GM21447 (cell line): ENCODE measurements at regions not wholly inside any gene's neighbourhood (a gene's known extent, or its start where the extent isn't known, plus 50 kb on each side); places are given as distances from the start of the nearest gene placed in this dataset.

ENCODE experiments used
- ATAC-seq: cut with Tn5 transposase; IDR thresholded peaks from one replicate; pipeline ENCODE4 v1.9.1; 2021; ENCODE audit not compliant: unreplicated experiment

DNA sequence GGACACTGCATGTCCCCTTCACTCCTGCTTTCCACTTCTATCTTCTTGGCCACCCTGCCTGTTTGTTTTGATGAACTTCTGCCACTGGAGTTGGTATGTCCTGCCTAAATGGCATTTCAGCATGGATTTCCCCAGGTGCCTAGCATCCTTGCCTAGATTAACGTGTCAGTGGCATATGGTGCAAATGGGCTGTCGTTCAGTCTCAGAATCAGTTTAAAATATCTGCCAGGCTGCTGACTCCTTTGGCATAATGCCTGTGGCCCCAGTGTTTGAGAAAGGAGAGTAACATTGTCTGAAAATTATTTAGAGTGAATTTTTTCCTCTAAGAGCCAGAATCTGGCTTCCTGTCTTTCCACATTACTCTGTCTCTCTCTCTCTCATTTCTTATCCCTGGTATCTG is 64.9 kb upstream of the BARHL2 start:
- no peak for ATAC-seq

GRCh38 chr1:90781534-90781933 is 64.4 kb upstream of the BARHL2 start:
- ATAC-seq = no peak

DNA sequence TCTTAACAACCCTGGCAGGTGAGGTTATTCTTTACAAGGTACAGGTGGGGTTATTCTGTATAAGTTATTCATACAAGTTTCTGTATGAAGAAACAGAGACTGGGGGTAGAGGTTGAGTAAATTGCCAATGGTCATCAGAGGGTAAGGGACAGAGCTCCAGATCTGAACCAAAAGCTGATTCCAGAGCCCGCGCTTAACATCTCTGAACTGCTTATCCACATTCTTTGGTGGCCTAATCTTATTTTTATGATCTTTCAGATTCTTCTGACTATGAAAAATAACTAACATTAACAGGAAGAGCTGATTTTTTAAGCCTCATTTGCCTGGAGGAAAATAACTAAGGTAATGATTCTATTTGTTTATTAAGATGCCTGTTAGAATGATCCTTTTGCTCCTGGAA is 63.9 kb upstream of the BARHL2 start:
- ATAC-seq = no peak

DNA sequence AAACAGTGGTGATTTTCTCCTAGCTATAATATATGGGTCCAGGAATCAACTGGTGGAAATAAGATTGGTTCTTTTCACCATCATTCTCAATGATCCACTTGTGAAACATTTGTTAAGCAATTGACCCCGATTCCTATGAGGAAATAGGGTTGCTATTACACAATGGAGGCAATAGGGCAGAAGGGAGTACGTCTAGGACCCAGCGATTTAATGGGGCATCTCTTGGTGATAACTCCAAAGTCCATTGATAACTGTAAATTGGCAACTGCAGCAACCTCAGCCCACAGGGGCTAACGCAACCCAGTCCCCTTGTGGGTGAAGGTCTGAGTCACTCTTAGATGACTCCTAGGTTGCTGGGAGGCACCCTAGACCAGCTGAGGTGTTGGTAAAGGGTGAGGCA is 62.5 kb upstream of the BARHL2 start:
- ATAC-seq = no peak

DNA sequence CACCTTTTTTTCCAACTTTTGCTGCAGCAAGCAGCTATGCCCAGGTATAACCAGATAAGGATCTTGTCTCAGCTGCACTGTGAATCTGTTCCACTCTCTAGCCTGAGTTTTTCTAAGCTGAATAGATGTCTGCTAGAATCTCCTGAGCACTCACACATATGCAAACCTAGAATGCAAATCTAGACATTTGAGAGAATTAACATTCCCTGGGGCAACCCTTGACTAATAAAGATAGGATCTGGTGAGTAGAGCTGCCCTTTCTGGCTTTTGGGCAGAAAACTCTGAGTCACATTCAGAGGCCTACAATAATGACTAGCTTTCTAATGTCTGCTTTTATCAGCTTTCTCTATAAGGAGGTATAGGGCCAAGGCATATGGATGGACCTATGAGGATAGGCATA is 61.4 kb upstream of the BARHL2 start:
- no peak for ATAC-seq

- no peak for ATAC-seq
Observed at GRCh38 chr1:90773812-90774211, 56.7 kb upstream of the BARHL2 start.

GRCh38 chr1:90768826-90769225 is 51.7 kb upstream of the BARHL2 start:
- no peak for ATAC-seq

DNA sequence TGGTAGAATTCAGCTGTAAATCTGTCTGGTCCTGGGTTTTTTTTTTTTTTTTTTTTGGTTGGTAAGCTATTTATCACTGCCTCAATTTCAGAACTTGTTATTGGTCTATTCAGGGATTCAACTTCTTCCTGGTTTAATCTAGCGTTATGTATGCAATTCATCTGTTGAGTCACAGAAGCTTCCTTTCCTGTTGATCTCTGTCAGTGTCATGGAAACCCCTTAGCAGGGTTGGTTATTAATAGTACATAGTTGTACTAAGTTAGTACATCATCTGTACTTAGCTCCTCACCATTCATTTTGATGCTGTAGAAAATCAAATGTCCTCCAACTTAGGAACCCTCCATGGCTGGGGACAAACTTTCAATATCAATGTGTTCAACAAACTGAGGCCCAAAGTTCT is 51.0 kb upstream of the BARHL2 start:
- no peak for ATAC-seq
